H1 (cell line): ENCODE measurements at regions not wholly inside any gene's neighbourhood (a gene's known extent, or its start where the extent isn't known, plus 50 kb on each side); places are given as distances from the start of the nearest gene placed in this dataset.

Experiments
- CTCF ChIA-PET: fragments of 300-600 bp; sonication (Branson Sonifier 250); formaldehyde crosslinking; loops from one replicate; lab custom pipeline; 2021; ENCODE audit not compliant: partially characterized antibody; lab: Charles Lee
- POLR2A ChIA-PET: fragments of 300-600 bp; sonication (Branson Sonifier 250); formaldehyde crosslinking; loops from one replicate; lab custom pipeline; 2021; ENCODE audit warnings: inconsistent platforms; ENCODE audit not compliant: partially characterized antibody; lab: Charles Lee
- DNase-seq, 2 experiments: peaks; one replicate each; pipeline versions ENCODE4 v3.0.0 to v3.0.0-alpha.2; 2010 to 2022; ENCODE audit warnings: low spot score in 2 of 2, low read depth in 1 of 2, mixed read lengths in 1 of 2
- FAIRE-seq: peaks from 2 replicates; lab custom pipeline; 2011; peaks lifted over from hg19 to GRCh38; lab: Jason Lieb, UNC
- H2AFZ ChIP-seq: 2 replicates; pipeline ENCODE4 v1.8.1; 2012; ENCODE audit warnings: low read length, inconsistent platforms
- H2AK5ac ChIP-seq: 2 replicates; pipeline ENCODE4 v1.6.1; 2013; ENCODE audit warnings: low read depth, low read length
- H2BK120ac ChIP-seq: replicated peaks from 2 replicates; pipeline ENCODE3; 2013; ENCODE audit warnings: low read depth, low read length, inconsistent platforms
- H2BK12ac ChIP-seq: 2 replicates; pipeline ENCODE4 v1.6.1; 2013; ENCODE audit warnings: low read depth, low read length
- H2BK15ac ChIP-seq: 2 replicates; pipeline ENCODE4 v1.6.1; 2013; ENCODE audit warnings: low read length
- H2BK20ac ChIP-seq: 2 replicates; pipeline ENCODE4 v1.6.1; 2013; ENCODE audit warnings: low read length
- H2BK5ac ChIP-seq: 2 replicates; pipeline ENCODE4 v1.6.1; 2013; ENCODE audit warnings: low read depth, low read length
- H3K14ac ChIP-seq: 2 replicates; pipeline ENCODE4 v1.6.1; 2013; ENCODE audit warnings: inconsistent platforms; ENCODE audit not compliant: insufficient read length
- H3K18ac ChIP-seq: 2 replicates; pipeline ENCODE4 v1.6.1; 2013; ENCODE audit warnings: low read length; ENCODE audit errors: extremely low read depth
- H3K23ac ChIP-seq: 2 replicates; pipeline ENCODE4 v1.6.1; 2013; ENCODE audit warnings: inconsistent platforms; ENCODE audit not compliant: insufficient read length
- H3K23me2 ChIP-seq: 2 replicates; pipeline ENCODE4 v1.6.1; 2013; ENCODE audit warnings: low read depth, low read length
- H3K27ac ChIP-seq: 2 replicates; pipeline ENCODE4 v1.6.1; 2011; ENCODE audit warnings: low read depth, low read length, inconsistent platforms
- H3K27me3 ChIP-seq, 4 experiments: replicated peaks in 1 of 4; 1 replicate in 1 of 4; 2 replicates in 3 of 4; pipeline versions ENCODE4 v1.6.1 to v1.8.1; 2011 to 2013; ENCODE audit warnings: low read length in 3 of 4, mild to moderate bottlenecking in 3 of 4, inconsistent platforms in 2 of 4, mixed read lengths in 2 of 4, moderate library complexity in 1 of 4; ENCODE audit not compliant: control insufficient read depth in 3 of 4, insufficient read depth in 3 of 4; ENCODE audit errors: extremely low read depth in 1 of 4
- H3K36me3 ChIP-seq, 4 experiments: 2 replicates each; pipeline versions ENCODE4 v1.6.1 to v1.8.1; 2011 to 2013; ENCODE audit warnings: mild to moderate bottlenecking in 4 of 4, low read length in 3 of 4, moderate library complexity in 2 of 4, control low read depth in 1 of 4, inconsistent platforms in 1 of 4; ENCODE audit not compliant: insufficient read depth in 4 of 4, control insufficient read depth in 2 of 4
- H3K4ac ChIP-seq: replicated peaks from 2 replicates; pipeline ENCODE3; 2013; ENCODE audit warnings: low read length, low read depth, mixed read lengths, inconsistent platforms; ENCODE audit not compliant: insufficient read length
- H3K4me1 ChIP-seq, 4 experiments: replicated peaks in 1 of 4; 1 replicate in 1 of 4; 2 replicates in 3 of 4; pipeline versions ENCODE4 v1.6.1 to v1.8.1; 2011 to 2013; ENCODE audit warnings: low read length in 3 of 4, inconsistent platforms in 2 of 4, mixed read lengths in 1 of 4; ENCODE audit not compliant: insufficient read depth in 4 of 4, control insufficient read depth in 3 of 4
- H3K4me2 ChIP-seq, 2 experiments: 2 replicates each; pipeline versions ENCODE4 v1.6.1 to v1.8.1; 2011 to 2013; ENCODE audit warnings: low read depth in 2 of 2, low read length in 2 of 2, control low read depth in 1 of 2, inconsistent platforms in 1 of 2, mild to moderate bottlenecking in 1 of 2; ENCODE audit not compliant: insufficient read depth in 1 of 2
- H3K4me3 ChIP-seq, 4 experiments: fragments of 200-600, 300-600 bp in 1 of 4; sonication (generic), shearing (Covaris generic), sonication (Bioruptor Twin) in 1 of 4; 2 replicates each; pipeline versions ENCODE4 v1.5.1 to v1.8.1; 2011 to 2016; ENCODE audit warnings: low read length in 4 of 4, low read depth in 3 of 4, control low read depth in 2 of 4, inconsistent platforms in 2 of 4, mild to moderate bottlenecking in 2 of 4, mixed read lengths in 1 of 4, moderate library complexity in 1 of 4; ENCODE audit not compliant: insufficient read depth in 2 of 4; ENCODE audit errors: extremely low read depth in 1 of 4
- H3K56ac ChIP-seq: replicated peaks from 2 replicates; pipeline ENCODE3; 2013; ENCODE audit warnings: low read depth, mild to moderate bottlenecking, mixed read lengths, low read length, inconsistent platforms; ENCODE audit not compliant: insufficient read length
- H3K79me1 ChIP-seq: 2 replicates; pipeline ENCODE4 v1.6.1; 2013; ENCODE audit warnings: low read depth, low read length, control low read depth
- H3K79me2 ChIP-seq, 2 experiments: 2 replicates each; pipeline versions ENCODE4 v1.6.1 to v1.8.1; 2012 to 2013; ENCODE audit warnings: low read length in 2 of 2, mild to moderate bottlenecking in 2 of 2, inconsistent platforms in 1 of 2; ENCODE audit not compliant: insufficient read depth in 2 of 2, control insufficient read depth in 1 of 2
- H3K9ac ChIP-seq, 4 experiments: replicated peaks in 1 of 4; 1 replicate in 1 of 4; 2 replicates in 3 of 4; pipeline versions ENCODE4 v1.6.1 to v1.8.1; 2011 to 2013; ENCODE audit warnings: low read depth in 3 of 4, low read length in 3 of 4, control low read depth in 2 of 4, mild to moderate bottlenecking in 2 of 4, moderate library complexity in 2 of 4, inconsistent platforms in 1 of 4; ENCODE audit errors: extremely low read depth in 1 of 4
- H3K9me3 ChIP-seq, 2 experiments: 2 replicates each; pipeline versions ENCODE4 v1.6.1 to v1.8.1; 2012 to 2013; ENCODE audit warnings: mild to moderate bottlenecking in 2 of 2, moderate library complexity in 2 of 2, control low read depth in 1 of 2, inconsistent platforms in 1 of 2, low read depth in 1 of 2, low read length in 1 of 2, mixed read lengths in 1 of 2; ENCODE audit not compliant: insufficient read depth in 2 of 2
- H4K20me1 ChIP-seq, 2 experiments: replicated peaks in 1 of 2; 2 replicates each; pipeline versions ENCODE3 to v1.8.1; 2011 to 2013; ENCODE audit warnings: inconsistent platforms in 2 of 2, low read length in 2 of 2, mild to moderate bottlenecking in 1 of 2; ENCODE audit not compliant: insufficient read depth in 2 of 2, control insufficient read depth in 1 of 2
- H4K5ac ChIP-seq: 2 replicates; pipeline ENCODE4 v1.6.1; 2013; ENCODE audit warnings: low read length, low read depth, mixed read lengths, inconsistent platforms; ENCODE audit not compliant: insufficient read length
- H4K8ac ChIP-seq: 2 replicates; pipeline ENCODE4 v1.8.0; 2013; ENCODE audit warnings: mild to moderate bottlenecking, moderate library complexity, low read length, inconsistent platforms; ENCODE audit not compliant: insufficient read depth; ENCODE audit errors: extremely low read depth
- H4K91ac ChIP-seq: replicated peaks from 2 replicates; pipeline ENCODE3; 2013; ENCODE audit warnings: low read length, mixed read lengths, inconsistent platforms; ENCODE audit not compliant: insufficient read length
- CTCF ChIP-seq, 3 experiments: IDR thresholded peaks; 1 replicate in 2 of 3; 2 replicates in 1 of 3; pipeline versions ENCODE4 v1.5.1 to v1.6.1; 2011; ENCODE audit warnings: low read length in 3 of 3, mild to moderate bottlenecking in 3 of 3, inconsistent platforms in 2 of 3, low read depth in 1 of 3, moderate library complexity in 1 of 3; ENCODE audit not compliant: insufficient read depth in 1 of 3; ENCODE audit errors: control extremely low read depth in 1 of 3
- GABPA ChIP-seq: IDR thresholded peaks from 2 replicates; pipeline ENCODE4 v1.6.1; 2011; ENCODE audit warnings: mild to moderate bottlenecking, low read length, moderate library complexity, borderline replicate concordance; ENCODE audit not compliant: insufficient read depth
- GTF2F1 ChIP-seq: IDR thresholded peaks from 2 replicates; pipeline ENCODE4 v1.6.1; 2012; ENCODE audit warnings: low read depth, low read length, improper control_type of control experiment, borderline replicate concordance
- JUN ChIP-seq: IDR thresholded peaks from 2 replicates; pipeline ENCODE4 v1.6.1; 2011; ENCODE audit warnings: low read depth, mild to moderate bottlenecking, improper control_type of control experiment, low read length
- NRF1 ChIP-seq: IDR thresholded peaks from 2 replicates; pipeline ENCODE4 v1.6.1; 2011; ENCODE audit warnings: mild to moderate bottlenecking, low read depth, low read length, improper control_type of control experiment
- PHF8 ChIP-seq: fragments of 200-600 bp; sonication (generic); conservative IDR thresholded peaks from 2 replicates; pipeline ENCODE4 v1.7.1; 2012; ENCODE audit warnings: low read depth, mild to moderate bottlenecking, inconsistent platforms, low read length, moderate library complexity
- POU5F1 ChIP-seq: IDR thresholded peaks from 2 replicates; pipeline ENCODE4 v1.6.1; 2011; ENCODE audit warnings: low read depth, mild to moderate bottlenecking, low read length, moderate library complexity
- RNF2 ChIP-seq: fragments of 200-900, 300-1000 bp; sonication (generic); IDR thresholded peaks from 2 replicates; pipeline ENCODE4 v1.7.1; 2016; ENCODE audit warnings: borderline replicate concordance, low read depth, mild to moderate bottlenecking, antibody characterized with exemption, low read length; ENCODE audit not compliant: poor library complexity, severe bottlenecking; ENCODE audit errors: missing control alignments
- RXRA ChIP-seq: IDR thresholded peaks from 2 replicates; pipeline ENCODE4 v1.6.1; 2011; ENCODE audit warnings: low read depth, mild to moderate bottlenecking, low read length, moderate library complexity; ENCODE audit not compliant: insufficient read depth
- SIRT6 ChIP-seq: IDR thresholded peaks from one replicate; pipeline ENCODE4 v1.7.1; 2012; ENCODE audit warnings: low read length, inconsistent platforms
- TAF7 ChIP-seq: optimal IDR thresholded peaks from 2 replicates; pipeline ENCODE3; 2011; ENCODE audit warnings: low read depth, mild to moderate bottlenecking, inconsistent platforms, low read length, moderate library complexity, borderline replicate concordance
- TCF12 ChIP-seq: IDR thresholded peaks from 2 replicates; pipeline ENCODE4 v1.6.1; 2011; ENCODE audit warnings: low read depth, mild to moderate bottlenecking, low read length
- WGBS, 2 experiments: shearing (Covaris generic) in 1 of 2; methylation state at CpG; one replicate each; pipeline versions ENCODE4 v1.1.6 to v1.1.7; 2013 to 2015; ENCODE audit warnings: low lambda C conversion rate in 2 of 2, mixed read lengths in 2 of 2, inconsistent platforms in 1 of 2, low coverage in 1 of 2, missing lambda C conversion rate in 1 of 2; ENCODE audit not compliant: insufficient replicate concordance in 2 of 2, insufficient coverage in 1 of 2, insufficient read length in 1 of 2; ENCODE audit errors: extremely low coverage in 1 of 2, missing lambda C conversion rate in 1 of 2; 5-methylcytosine and 5-hydroxymethylcytosine counted together

- H3K4me3 ChIP-seq: no peak overlapping the region
- H3K79me2 ChIP-seq: no peaks in the 10 kb centered on the region
- H3K4ac ChIP-seq: no peak overlapping the region
- H2AFZ ChIP-seq: no peak overlapping the region
- no peak overlapping the region for H2BK12ac ChIP-seq
- H3K27me3 ChIP-seq: no peaks in the 10 kb centered on the region; a peak in 1 of 7 replicates
- no peak overlapping the region for H2BK20ac ChIP-seq
- H3K9me3 ChIP-seq: peaks cover 7% of the 10 kb centered on the region in 2 experiments; a peak in 3 of 4 replicates
- H2AK5ac ChIP-seq: no peak overlapping the region
- H3K9ac ChIP-seq: no peak overlapping the region
- H2BK5ac ChIP-seq: no peak overlapping the region
- WGBS, 2 experiments: 86% methylated on average over 4 of the region's 4 CpGs; no CpG with 5 or more reads in 1 of the 2 experiments
- H3K4me1 ChIP-seq: no peaks in the 10 kb centered on the region
- no peak for DNase-seq
- no peaks in the 10 kb centered on the region for H4K20me1 ChIP-seq
- H4K91ac ChIP-seq: no peak overlapping the region
- no peak overlapping the region for H3K23ac ChIP-seq
- H3K14ac ChIP-seq: no peak overlapping the region
- no peak overlapping the region for H2BK15ac ChIP-seq
- ChIA-PET POLR2A (no interaction called here), CTCF (interaction anchor here (0.5 to 0.8 kb wide), 2 partner anchors 39 to 43 kb away, joined by 3 read pairs; no protein-coding TSS in a partner anchor)
- H4K5ac ChIP-seq: no peak overlapping the region
- H3K4me2 ChIP-seq: no peak overlapping the region
- H3K36me3 ChIP-seq: no peaks in the 10 kb centered on the region
- H2BK120ac ChIP-seq: no peak overlapping the region
- H3K18ac ChIP-seq: no peak overlapping the region
- H4K8ac ChIP-seq: no peak overlapping the region
- no peak overlapping the region for H3K27ac ChIP-seq
- no peaks in the 10 kb centered on the region for H3K79me1 ChIP-seq
- H3K23me2 ChIP-seq: no peaks in the 10 kb centered on the region
- FAIRE-seq: no peak
- H3K56ac ChIP-seq: no peak overlapping the region
- TF ChIP-seq RXRA (no peak), POU5F1 (no peak), SIRT6 (no peak), NRF1 (no peak), PHF8 (no peak), GTF2F1 (no peak), TAF7 (no peak), CTCF (IDR thresholded peaks at IDR 0.05; ENCODE audit: control extremely low read depth in 1 of 3, insufficient read depth in 1 of 3, low read depth in 1 of 3, low read length in 3 of 3) (peak in 1 of 3 experiments; percentile 30; a peak in 1 of 4 replicates), GABPA (no peak), JUN (no peak), RNF2 (no peak), TCF12 (no peak)
Observed at GRCh38 chr16:9415545-9415944, 324.1 kb downstream of the HAPSTR1 start.
